Esophagus muscularis mucosa (tissue), 3 donors: ENCODE measurements at regions not wholly inside any gene's neighbourhood (a gene's known extent, or its start where the extent isn't known, plus 50 kb on each side); places are given as distances from the start of the nearest gene placed in this dataset.

Source experiments
- CTCF ChIP-seq, 3 experiments: fragments of 200-600 bp in 2 of 3; fragments of 450-650 bp in 1 of 3; sonication (generic) in 2 of 3; IDR thresholded peaks; one replicate each; pipeline ENCODE4 v1.5.1; 2017 to 2019; ENCODE audit warnings: antibody characterized with exemption in 3 of 3, mild to moderate bottlenecking in 2 of 3, moderate library complexity in 1 of 3
- POLR2A ChIP-seq: fragments of 450-650 bp; IDR thresholded peaks from one replicate; pipeline ENCODE4 v1.6.1; 2017; ENCODE audit warnings: antibody characterized with exemption, moderate library complexity, mild to moderate bottlenecking, low read depth

- TF ChIP-seq CTCF (IDR thresholded peaks at IDR 0.05) (no peak), POLR2A (no peak)
Observed at GRCh38 chr17:62322313-62322712, 58.0 kb upstream of the EFCAB3 start.
